Esophagus mucosa (tissue), 1 donor: ENCODE measurements at regions not wholly inside any gene's neighbourhood (a gene's known extent, or its start where the extent isn't known, plus 50 kb on each side); places are given as distances from the start of the nearest gene placed in this dataset.
A peak's percentile ranks its signal among the peaks of the same experiment; 100 is the strongest.

Source experiments
- ATAC-seq: fragments of 200-7000 bp; cut with Tn5 transposase; one replicate; pipeline ENCODE4 v1.9.1; 2020
- donor health status: DM: yes; HTN: yes; CAD: no.

GRCh38 chr4:71243091-71243833 is 95.6 kb upstream of the SLC4A4 start:
- no peak for ATAC-seq

GRCh38 chr4:71247706-71248105 is 91.1 kb upstream of the SLC4A4 start:
- no peak for ATAC-seq

GRCh38 chr4:71251261-71251660 is 87.6 kb upstream of the SLC4A4 start:
- no peak for ATAC-seq

GRCh38 chr4:71253545-71253944 is 85.3 kb upstream of the SLC4A4 start:
- ATAC-seq, result no peak

- ATAC-seq, result no peak
Measured at GRCh38 chr4:71254451-71255012, 84.3 kb upstream of the SLC4A4 start.

GRCh38 chr4:71255976-71256375 is 82.8 kb upstream of the SLC4A4 start:
- ATAC-seq, result no peak

- no peak for ATAC-seq
Measured at GRCh38 chr4:71257761-71258160, 81.1 kb upstream of the SLC4A4 start.

GRCh38 chr4:71258323-71258722 is 80.5 kb upstream of the SLC4A4 start:
- ATAC-seq, result no peak

GRCh38 chr4:71259280-71259679 is 79.5 kb upstream of the SLC4A4 start:
- no peak for ATAC-seq

- peak; percentile 88 for ATAC-seq
Measured at GRCh38 chr4:71259911-71260331, 78.9 kb upstream of the SLC4A4 start.

- no peak for ATAC-seq
Measured at GRCh38 chr4:71260544-71260943, 78.3 kb upstream of the SLC4A4 start.

- no peak for ATAC-seq
Measured at GRCh38 chr4:71261001-71261400, 77.8 kb upstream of the SLC4A4 start.

GRCh38 chr4:71261633-71262121 is 77.1 kb upstream of the SLC4A4 start:
- ATAC-seq, result no peak

- no peak for ATAC-seq
Measured at GRCh38 chr4:71262161-71262560, 76.7 kb upstream of the SLC4A4 start.

- no peak for ATAC-seq
Measured at GRCh38 chr4:71266090-71266794, 72.6 kb upstream of the SLC4A4 start.

- ATAC-seq, result no peak
Measured at GRCh38 chr4:71267244-71267643, 71.6 kb upstream of the SLC4A4 start.

- no peak for ATAC-seq
Measured at GRCh38 chr4:71268166-71268565, 70.7 kb upstream of the SLC4A4 start.

GRCh38 chr4:71269233-71269632 is 69.6 kb upstream of the SLC4A4 start:
- ATAC-seq, result no peak

GRCh38 chr4:71270901-71271300 is 67.9 kb upstream of the SLC4A4 start:
- no peak for ATAC-seq

GRCh38 chr4:71272976-71273375 is 65.8 kb upstream of the SLC4A4 start:
- ATAC-seq, result no peak

GRCh38 chr4:71275004-71275403 is 63.8 kb upstream of the SLC4A4 start:
- ATAC-seq, result no peak

GRCh38 chr4:71275570-71275969 is 63.2 kb upstream of the SLC4A4 start:
- ATAC-seq, result no peak

- no peak for ATAC-seq
Measured at GRCh38 chr4:71277353-71277752, 61.5 kb upstream of the SLC4A4 start.
